ENCODE measurements at regions not wholly inside any gene's neighbourhood (a gene's known extent, or its start where the extent isn't known, plus 50 kb on each side); places are given as distances from the start of the nearest gene placed in this dataset.
A peak's percentile ranks its signal among the peaks of the same experiment; 100 is the strongest.

DNA sequence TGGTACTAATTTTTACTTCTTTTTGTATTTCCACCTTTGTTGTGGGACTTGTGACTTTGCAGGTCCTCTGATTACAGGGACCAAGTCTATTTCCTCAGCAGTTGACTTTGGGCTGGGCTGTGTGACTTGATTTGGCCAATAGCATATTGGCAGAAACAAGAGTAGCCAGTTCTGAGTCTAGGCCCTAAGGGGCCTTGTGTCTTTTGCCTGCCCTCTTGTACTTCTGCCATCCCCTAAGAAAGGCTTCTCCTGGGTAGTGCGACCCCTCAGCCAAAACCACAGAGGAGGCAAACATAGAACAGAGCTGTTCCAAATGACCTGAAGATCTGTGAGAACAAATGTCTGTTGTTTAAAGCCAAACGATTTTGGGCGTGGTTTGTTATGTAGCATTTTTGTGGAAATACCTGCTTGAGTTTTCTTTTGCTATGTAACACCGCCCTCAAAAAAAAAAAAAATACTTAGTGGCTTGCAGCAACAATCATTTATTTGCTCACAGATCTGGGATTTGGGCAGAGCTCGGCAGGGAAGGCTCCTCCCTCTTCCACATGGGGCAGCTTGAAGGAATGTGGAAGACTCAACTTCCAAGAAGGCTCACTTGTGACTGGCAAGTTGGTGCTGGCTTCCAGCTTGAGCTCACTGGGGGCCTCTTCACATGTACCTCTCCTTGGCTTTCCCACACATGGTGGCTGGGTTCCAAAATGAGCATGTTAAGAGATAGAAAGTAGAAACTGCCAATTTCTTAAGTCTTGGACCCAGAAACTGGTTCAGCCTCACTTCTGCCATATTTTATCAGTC, 423.0 kb upstream of the CNKSR2 start:
- Mint-ChIP-seq H3K4me1 (ENCODE audit: low read depth, unreplicated experiment) (peaks cover 7% of the 10 kb centered on the region), H3K36me3 (ENCODE audit: insufficient read depth, unreplicated experiment) (no peaks in the 10 kb centered on the region), H3K4me3 (ENCODE audit: unreplicated experiment) (no peak overlapping the region), H3K27ac (ENCODE audit: unreplicated experiment) (no peak overlapping the region), H3K27me3 (ENCODE audit: insufficient read depth, unreplicated experiment) (no peaks in the 10 kb centered on the region), H3K9me3 (ENCODE audit: unreplicated experiment) (peaks cover 10% of the 10 kb centered on the region)
- BruUV-seq (replicated peaks) = no TSS peak
- no peaks in the 10 kb centered on the region for H3K27me3 ChIP-seq (replicated peaks; ENCODE audit: control insufficient read depth, insufficient read depth, low read length)
- no peak overlapping the region for H3K4me3 ChIP-seq (ENCODE audit: low read depth, low read length)
- peaks cover 4% of the 10 kb centered on the region; the same call in 1 of the 2 replicates for H3K4me1 ChIP-seq
- no peaks in the 10 kb centered on the region for H3K9me3 ChIP-seq
- DNase-seq = no peak
- TF ChIP-seq, protein P1, sequence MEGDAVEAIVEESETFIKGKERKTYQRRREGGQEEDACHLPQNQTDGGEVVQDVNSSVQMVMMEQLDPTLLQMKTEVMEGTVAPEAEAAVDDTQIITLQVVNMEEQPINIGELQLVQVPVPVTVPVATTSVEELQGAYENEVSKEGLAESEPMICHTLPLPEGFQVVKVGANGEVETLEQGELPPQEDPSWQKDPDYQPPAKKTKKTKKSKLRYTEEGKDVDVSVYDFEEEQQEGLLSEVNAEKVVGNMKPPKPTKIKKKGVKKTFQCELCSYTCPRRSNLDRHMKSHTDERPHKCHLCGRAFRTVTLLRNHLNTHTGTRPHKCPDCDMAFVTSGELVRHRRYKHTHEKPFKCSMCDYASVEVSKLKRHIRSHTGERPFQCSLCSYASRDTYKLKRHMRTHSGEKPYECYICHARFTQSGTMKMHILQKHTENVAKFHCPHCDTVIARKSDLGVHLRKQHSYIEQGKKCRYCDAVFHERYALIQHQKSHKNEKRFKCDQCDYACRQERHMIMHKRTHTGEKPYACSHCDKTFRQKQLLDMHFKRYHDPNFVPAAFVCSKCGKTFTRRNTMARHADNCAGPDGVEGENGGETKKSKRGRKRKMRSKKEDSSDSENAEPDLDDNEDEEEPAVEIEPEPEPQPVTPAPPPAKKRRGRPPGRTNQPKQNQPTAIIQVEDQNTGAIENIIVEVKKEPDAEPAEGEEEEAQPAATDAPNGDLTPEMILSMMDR (IDR thresholded peaks at IDR 0.05; ENCODE audit: insufficient read depth in 1 of 2, low read depth in 1 of 2, low read length in 1 of 2, severe bottlenecking in 1 of 2, unreplicated experiment in 1 of 2) = no peak
- H3K36me3 ChIP-seq (ENCODE audit: control insufficient read depth, insufficient read depth, low read length) = no peaks in the 10 kb centered on the region
- CTCF ChIA-PET = no interaction called here
- POLR2A ChIA-PET = no interaction called here
- intact Hi-C loops (cut with micrococcal nuclease; ENCODE audit: unreplicated experiment) = no loop called here

- Mint-ChIP-seq H3K36me3 (ENCODE audit: insufficient read depth, unreplicated experiment) (no peaks in the 10 kb centered on the region), H3K9me3 (ENCODE audit: unreplicated experiment) (no peaks in the 10 kb centered on the region), H3K4me3 (ENCODE audit: unreplicated experiment) (peak overlapping the region; percentile 26), H3K27me3 (ENCODE audit: insufficient read depth, unreplicated experiment) (no peaks in the 10 kb centered on the region), H3K27ac (ENCODE audit: unreplicated experiment) (peak overlapping the region; percentile 29), H3K4me1 (ENCODE audit: low read depth, unreplicated experiment) (peaks cover 7% of the 10 kb centered on the region)
- no peaks in the 10 kb centered on the region for H3K27me3 ChIP-seq (replicated peaks; ENCODE audit: control insufficient read depth, insufficient read depth, low read length)
- BruUV-seq (replicated peaks) = no TSS peak
- DNase-seq = peak in 1 of 2 experiments; percentile 1
- POLR2A ChIA-PET = no interaction called here
- peaks cover 10% of the 10 kb centered on the region; the same call in 1 of the 2 replicates for H3K4me1 ChIP-seq
- TF ChIP-seq, protein P1 (IDR thresholded peaks at IDR 0.05; ENCODE audit: insufficient read depth in 1 of 2, low read depth in 1 of 2, low read length in 1 of 2, severe bottlenecking in 1 of 2, unreplicated experiment in 1 of 2) = no peak
- intact Hi-C loops (cut with micrococcal nuclease; ENCODE audit: unreplicated experiment) = no loop called here
- CTCF ChIA-PET = no interaction called here
- no peaks in the 10 kb centered on the region for H3K36me3 ChIP-seq (ENCODE audit: control insufficient read depth, insufficient read depth, low read length)
- H3K9me3 ChIP-seq = no peaks in the 10 kb centered on the region
- no peak overlapping the region for H3K4me3 ChIP-seq (ENCODE audit: low read depth, low read length)
These were observed 426.8 kb upstream of the CNKSR2 start for GRCh38 chrX:20947411-20947912.

DNA sequence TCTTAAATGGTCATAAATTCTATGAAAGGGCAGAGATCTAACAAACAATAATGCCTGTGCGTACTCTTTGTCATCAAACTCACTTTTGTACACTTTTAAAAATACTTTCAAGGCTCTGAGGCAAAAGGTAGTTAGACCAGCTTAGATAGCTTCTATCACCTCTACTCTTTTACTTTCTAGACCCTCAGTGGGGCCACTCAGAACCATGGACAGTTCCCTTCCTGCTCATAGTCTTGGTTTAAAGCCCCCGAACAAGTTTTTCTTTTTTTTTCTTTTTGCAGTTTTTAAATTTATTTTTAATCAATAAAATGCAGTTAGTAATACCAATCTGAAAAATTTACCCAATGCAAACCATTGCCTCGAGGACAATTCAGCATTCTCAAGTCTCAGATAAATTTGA, 460.5 kb upstream of the CNKSR2 start:
- Histone ChIP-seq H3K4me3 (ENCODE audit: low read depth, low read length) (no peak overlapping the region), H3K27me3 (replicated peaks; ENCODE audit: control insufficient read depth, insufficient read depth, low read length) (no peaks in the 10 kb centered on the region), H3K9me3 (no peaks in the 10 kb centered on the region), H3K4me1 (no peaks in the 10 kb centered on the region), H3K36me3 (ENCODE audit: control insufficient read depth, insufficient read depth, low read length) (no peaks in the 10 kb centered on the region)
- ChIA-PET CTCF (no interaction called here), POLR2A (no interaction called here)
- Mint-ChIP-seq H3K27ac (ENCODE audit: unreplicated experiment) (no peak overlapping the region), H3K4me1 (ENCODE audit: low read depth, unreplicated experiment) (no peaks in the 10 kb centered on the region), H3K27me3 (ENCODE audit: insufficient read depth, unreplicated experiment) (peaks cover 3% of the 10 kb centered on the region), H3K36me3 (ENCODE audit: insufficient read depth, unreplicated experiment) (no peaks in the 10 kb centered on the region), H3K9me3 (ENCODE audit: unreplicated experiment) (no peaks in the 10 kb centered on the region), H3K4me3 (ENCODE audit: unreplicated experiment) (no peak overlapping the region)
- TF ChIP-seq, protein P1 (IDR thresholded peaks at IDR 0.05; ENCODE audit: insufficient read depth in 1 of 2, low read depth in 1 of 2, low read length in 1 of 2, severe bottlenecking in 1 of 2, unreplicated experiment in 1 of 2) = no peak
- no TSS peak for BruUV-seq (replicated peaks)
- peak; percentile 32 to 33 for DNase-seq
- intact Hi-C loops (cut with micrococcal nuclease; ENCODE audit: unreplicated experiment) = no loop called here
